ENCODE measurements at regions not wholly inside any gene's neighbourhood (a gene's known extent, or its start where the extent isn't known, plus 50 kb on each side); places are given as distances from the start of the nearest gene placed in this dataset.

DNA sequence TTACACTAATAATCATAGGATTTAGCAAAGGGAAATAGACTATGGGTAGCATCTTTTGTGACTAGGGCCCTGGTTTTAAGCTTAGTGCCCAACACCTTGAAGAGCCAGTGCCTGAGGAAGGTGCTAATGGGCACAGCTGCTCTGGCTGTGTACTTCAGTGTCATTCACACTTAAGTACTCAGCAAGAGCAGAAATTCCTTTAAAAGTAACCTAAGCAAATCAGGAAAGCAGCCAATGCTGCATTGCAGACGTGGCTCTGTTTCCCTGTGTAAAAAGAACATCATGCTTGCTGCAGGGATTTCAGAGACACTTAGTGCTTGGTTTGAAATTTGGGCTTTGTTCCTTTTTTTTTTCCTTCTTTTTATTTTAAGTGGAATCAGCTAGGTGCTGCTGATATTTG lies 505.4 kb downstream of the SUCLG1 start:
- TF ChIP-seq NFYB (IDR thresholded peaks at IDR 0.05; ENCODE audit: insufficient read depth, low read depth, low read length) (no peak), TBL1XR1 (IDR thresholded peaks at IDR 0.05; ENCODE audit: low read depth, low read length) (no peak), CHD4 (IDR thresholded peaks at IDR 0.05) (no peak), POLR2A (IDR thresholded peaks at IDR 0.05; ENCODE audit: low read depth, low read length) (no peak), POLR2AphosphoS5 (IDR thresholded peaks at IDR 0.05; ENCODE audit: low read length) (no peak)
- TF ChIP-seq, protein P1, sequence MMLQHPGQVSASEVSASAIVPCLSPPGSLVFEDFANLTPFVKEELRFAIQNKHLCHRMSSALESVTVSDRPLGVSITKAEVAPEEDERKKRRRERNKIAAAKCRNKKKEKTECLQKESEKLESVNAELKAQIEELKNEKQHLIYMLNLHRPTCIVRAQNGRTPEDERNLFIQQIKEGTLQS (IDR thresholded peaks at IDR 0.05; ENCODE audit: borderline replicate concordance, extremely low read depth, low read depth, low read length) = no peak
- TF ChIP-seq, protein P2, sequence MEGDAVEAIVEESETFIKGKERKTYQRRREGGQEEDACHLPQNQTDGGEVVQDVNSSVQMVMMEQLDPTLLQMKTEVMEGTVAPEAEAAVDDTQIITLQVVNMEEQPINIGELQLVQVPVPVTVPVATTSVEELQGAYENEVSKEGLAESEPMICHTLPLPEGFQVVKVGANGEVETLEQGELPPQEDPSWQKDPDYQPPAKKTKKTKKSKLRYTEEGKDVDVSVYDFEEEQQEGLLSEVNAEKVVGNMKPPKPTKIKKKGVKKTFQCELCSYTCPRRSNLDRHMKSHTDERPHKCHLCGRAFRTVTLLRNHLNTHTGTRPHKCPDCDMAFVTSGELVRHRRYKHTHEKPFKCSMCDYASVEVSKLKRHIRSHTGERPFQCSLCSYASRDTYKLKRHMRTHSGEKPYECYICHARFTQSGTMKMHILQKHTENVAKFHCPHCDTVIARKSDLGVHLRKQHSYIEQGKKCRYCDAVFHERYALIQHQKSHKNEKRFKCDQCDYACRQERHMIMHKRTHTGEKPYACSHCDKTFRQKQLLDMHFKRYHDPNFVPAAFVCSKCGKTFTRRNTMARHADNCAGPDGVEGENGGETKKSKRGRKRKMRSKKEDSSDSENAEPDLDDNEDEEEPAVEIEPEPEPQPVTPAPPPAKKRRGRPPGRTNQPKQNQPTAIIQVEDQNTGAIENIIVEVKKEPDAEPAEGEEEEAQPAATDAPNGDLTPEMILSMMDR (IDR thresholded peaks at IDR 0.05 in 2 of 3, conservative IDR thresholded peaks at IDR 0.05 in 1 of 3; ENCODE audit: control insufficient read depth in 2 of 3, extremely low read depth in 1 of 3, insufficient read depth in 1 of 3, low read depth in 3 of 3, low read length in 3 of 3) = no peak
